Esophagus mucosa (tissue), 1 donor: ENCODE measurements at regions not wholly inside any gene's neighbourhood (a gene's known extent, or its start where the extent isn't known, plus 50 kb on each side); places are given as distances from the start of the nearest gene placed in this dataset.
A peak's percentile ranks its signal among the peaks of the same experiment; 100 is the strongest.
"Not testable (repeated sequence)": the region's sequence is repeated elsewhere in the genome, so short reads cannot be mapped to it uniquely, and the experiment has no call there.

ENCODE experiments used
- ATAC-seq: fragments of 200-7000 bp; cut with Tn5 transposase; one replicate; pipeline ENCODE4 v1.9.1; 2020
- donor health status: DM: yes; HTN: yes; CAD: no.

DNA sequence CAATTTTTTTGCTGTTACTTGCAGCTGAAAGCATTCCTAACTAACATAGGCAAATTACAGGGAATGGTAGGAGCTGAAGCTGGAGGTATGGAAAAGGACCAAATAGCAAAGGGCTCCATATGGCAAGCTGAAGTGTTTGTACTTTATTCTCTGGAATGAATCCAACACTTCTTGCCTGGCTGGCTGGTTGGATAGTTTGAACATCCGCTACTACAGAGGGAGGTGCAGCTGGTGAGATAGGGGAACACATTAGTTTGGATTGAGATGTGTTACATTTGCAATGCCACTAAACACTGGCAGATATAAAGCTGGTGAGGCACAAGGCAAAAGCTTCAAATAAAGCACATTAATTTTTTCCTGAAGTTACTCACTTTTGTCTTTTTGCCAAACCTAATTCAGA lies 291.5 kb downstream of the SP3 start:
- no peak for ATAC-seq

DNA sequence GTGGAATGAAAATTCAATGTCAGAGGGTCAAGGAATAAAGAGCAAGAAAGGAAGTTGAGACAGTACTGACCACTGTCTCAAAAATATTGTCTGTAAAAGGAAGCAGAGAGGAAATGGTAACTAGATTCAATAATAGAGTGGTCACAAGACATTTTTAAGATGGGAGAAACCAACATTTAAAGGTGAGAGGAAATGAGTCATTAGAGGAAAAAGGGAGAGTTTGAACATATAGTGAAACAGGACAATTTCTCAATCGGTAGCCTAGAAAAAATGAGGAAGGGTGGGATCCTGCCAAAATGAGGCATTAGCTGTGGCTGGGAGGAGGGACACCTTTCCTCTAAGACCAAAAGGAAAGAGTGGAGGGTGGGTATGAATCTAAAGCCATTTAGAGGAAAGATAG lies 288.5 kb downstream of the SP3 start:
- ATAC-seq, result no peak

DNA sequence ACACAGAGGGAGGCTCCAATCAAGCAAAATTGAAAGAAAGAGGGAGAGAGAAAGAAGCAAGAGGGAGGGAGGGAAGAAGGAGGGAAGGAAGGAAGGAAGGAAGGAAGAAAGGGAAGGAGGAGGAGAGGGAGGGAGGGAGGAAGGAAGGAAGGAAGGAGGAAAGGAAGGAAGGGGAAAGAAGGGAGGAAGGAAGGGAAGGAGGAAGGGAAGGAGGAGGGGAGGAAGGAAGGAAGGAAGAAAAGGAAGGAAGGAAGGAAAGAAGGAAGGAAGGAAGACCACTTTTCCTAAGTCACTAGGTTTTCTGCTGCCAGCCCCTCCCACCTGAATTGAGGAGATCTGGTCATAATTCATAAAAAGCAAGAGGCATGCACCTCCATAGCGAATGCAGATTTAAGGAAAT lies 287.0 kb downstream of the SP3 start:
- no peak for ATAC-seq

GRCh38 chr2:173680574-173680973 lies 284.6 kb downstream of the SP3 start:
- ATAC-seq, result peak; percentile 28

DNA sequence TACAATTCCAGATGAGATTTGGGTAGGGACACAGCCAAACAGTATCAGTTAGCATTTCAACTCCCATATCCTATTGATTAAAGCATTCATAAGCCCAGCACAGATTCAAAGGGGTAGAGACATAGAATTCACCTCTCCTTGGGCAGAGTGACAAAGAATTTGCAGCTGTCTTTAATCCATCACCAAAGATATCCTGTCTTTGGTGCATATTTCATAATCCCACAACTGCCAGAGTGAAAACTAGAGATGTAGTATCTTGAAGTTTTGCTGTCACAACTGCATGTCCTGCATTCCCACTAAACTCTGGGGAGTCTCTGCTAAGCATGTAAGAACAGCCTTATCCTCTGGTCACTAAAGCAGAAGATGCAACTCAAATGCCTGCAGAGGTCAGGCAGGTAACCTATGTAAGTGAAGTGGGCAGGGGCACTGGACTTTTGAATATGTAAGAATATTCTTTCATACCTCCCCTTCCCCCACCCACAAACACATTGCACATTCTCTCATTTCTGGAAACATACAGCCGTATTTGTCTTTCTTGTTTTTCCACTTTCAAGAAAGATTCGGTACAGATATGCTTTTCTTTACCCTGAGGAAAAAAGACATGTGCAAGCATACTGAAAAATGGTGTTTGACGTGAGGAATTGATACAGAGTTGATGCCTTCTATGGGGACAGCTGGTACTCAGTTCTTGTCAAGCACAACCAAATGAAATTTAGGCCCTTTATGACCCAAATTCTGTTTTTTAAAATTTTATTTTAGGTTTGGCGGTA lies 283.1 kb downstream of the SP3 start:
- no peak for ATAC-seq

DNA sequence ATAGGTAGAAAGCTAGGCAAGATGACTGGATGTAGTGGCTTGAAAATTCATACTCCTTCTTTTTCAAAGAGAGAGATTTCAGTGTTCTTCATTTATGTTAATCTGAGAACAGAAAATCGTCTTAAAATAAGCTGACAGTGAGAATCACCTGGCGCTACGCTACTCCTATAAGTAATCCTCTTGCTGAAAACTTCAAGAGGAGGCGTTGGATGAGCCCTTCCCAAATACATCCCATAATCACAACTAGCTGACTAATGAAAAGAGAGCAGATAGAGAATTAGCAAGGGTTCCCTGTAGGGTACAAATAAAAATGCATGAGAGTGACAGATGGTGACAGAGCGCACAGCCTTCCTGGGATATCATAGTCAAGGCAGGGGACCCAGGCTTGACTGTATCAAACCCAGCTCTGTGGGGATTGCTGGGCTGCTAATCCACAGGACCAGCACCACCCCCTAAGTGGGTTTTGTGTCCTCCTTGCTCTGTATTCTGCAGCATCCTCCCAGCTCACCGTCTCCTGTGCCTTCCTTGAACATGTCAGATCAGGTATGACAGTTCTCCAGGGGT lies 280.2 kb downstream of the SP3 start:
- no peak for ATAC-seq

DNA sequence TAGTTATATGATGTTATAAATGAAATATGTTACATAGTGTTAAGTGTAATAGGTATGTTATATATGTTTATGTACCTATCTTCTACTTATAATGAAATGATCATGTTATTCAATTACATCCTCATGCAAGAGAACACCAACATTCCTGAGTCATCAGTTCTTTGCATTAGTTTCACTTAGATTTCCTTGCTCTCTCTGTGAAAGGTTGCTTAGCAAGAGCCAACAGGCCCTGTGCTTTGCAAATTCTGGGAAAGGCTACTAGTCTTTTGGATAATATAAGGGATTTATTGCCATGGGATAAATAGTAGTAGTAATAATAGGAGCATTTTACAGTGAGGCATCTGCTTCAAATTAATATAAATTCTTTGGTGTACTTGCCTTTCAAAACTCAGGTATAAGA lies 274.8 kb downstream of the SP3 start:
- ATAC-seq, result peak; percentile 61

DNA sequence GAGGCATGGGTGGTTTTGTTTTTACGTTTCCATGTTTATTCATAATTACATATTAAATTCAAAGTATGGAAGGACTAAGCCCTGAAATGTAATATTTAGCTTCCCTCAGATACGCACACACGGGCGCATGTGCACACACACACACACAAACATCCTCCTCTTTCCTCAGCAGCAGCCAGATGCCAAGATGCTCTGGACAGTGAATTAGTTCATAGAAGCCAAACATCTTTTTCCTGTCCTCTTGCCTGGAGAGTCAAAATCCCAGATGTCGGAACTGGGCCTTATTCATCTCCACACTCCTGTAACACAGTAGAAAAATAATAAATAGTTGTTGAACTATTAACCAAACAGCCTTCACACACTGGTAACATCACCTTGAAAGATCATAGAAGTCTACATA lies 273.1 kb downstream of the SP3 start:
- ATAC-seq, result no peak

- ATAC-seq, result no peak
Measured at GRCh38 chr2:173693044-173693589, 272.1 kb downstream of the SP3 start.

DNA sequence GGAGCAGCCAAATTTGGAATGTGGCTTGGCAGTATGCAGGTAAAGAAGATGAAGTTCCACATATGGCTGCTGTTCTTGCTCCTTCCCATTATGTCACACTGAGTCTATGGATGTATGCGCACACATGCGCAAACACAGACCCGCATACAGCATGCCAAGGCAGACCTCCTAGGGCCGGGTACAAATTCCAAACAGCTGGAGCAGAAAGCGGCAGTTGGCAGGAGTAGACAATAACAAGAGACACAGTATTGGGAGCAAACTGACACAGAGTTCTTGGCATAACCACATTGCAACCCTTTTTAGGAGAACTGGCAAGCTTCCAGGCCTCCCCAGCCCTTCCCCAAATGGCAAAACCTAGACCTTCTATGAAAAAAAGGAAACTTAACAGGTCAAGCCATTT lies 268.9 kb downstream of the SP3 start:
- ATAC-seq, result no peak

- no peak for ATAC-seq
Measured at GRCh38 chr2:173697929-173698328, 267.2 kb downstream of the SP3 start.

GRCh38 chr2:173705656-173706055 lies 259.5 kb downstream of the SP3 start:
- ATAC-seq, result no peak

- ATAC-seq, result no peak
Measured at GRCh38 chr2:173706936-173707335, 258.2 kb downstream of the SP3 start.

DNA sequence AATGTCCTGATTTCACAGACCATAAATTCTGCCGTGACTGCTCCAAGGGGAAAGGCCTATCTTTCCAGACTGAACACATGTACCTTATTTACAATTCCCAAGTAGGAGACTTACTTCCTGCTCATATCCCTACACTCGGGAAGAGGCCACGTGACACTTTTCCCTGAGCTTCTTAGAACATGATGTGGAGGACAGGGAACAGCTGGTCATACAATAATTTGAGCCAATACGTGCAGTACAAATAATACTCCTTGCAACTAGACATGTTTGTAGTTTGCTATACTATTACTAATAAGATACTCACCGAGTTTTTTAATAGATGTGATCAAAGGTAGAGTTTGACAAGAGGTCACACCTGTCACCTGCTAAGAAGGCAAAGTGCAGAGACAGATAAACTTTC lies 256.4 kb downstream of the SP3 start:
- no peak for ATAC-seq

- ATAC-seq, result no peak
Measured at GRCh38 chr2:173711816-173712215, 253.4 kb downstream of the SP3 start.

DNA sequence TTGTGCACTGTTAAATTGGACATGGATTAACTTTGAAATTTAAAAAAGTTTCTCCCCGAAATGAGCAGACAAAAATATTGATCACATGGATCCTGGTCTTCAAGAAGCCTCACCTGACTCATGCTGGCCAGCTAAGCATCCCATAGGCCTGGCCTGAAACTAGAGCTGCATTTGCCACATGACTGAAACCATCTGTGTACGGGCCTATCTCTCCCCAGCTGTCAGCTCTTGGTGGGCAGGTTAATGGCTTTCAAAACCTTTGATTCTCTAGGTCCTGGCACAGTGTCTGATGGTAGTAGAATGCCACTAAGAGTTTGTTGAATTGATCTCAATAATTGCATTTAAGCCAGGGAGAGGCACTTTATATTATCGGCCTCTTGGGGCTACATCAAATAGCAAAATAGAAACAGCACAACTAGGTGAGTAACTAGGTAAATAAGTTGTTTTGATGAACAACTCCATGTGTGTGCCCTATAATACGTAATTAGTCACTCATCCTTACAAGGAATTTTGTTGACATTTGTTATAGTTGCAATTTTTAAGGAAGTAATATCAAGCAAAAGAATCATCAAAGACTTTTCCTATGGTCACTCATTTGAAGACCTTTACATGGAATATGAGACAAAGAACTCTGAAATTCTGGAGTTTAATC lies 251.1 kb downstream of the SP3 start:
- no peak for ATAC-seq

- peak; percentile 75 for ATAC-seq
Measured at GRCh38 chr2:173715441-173715840, 249.7 kb downstream of the SP3 start.

DNA sequence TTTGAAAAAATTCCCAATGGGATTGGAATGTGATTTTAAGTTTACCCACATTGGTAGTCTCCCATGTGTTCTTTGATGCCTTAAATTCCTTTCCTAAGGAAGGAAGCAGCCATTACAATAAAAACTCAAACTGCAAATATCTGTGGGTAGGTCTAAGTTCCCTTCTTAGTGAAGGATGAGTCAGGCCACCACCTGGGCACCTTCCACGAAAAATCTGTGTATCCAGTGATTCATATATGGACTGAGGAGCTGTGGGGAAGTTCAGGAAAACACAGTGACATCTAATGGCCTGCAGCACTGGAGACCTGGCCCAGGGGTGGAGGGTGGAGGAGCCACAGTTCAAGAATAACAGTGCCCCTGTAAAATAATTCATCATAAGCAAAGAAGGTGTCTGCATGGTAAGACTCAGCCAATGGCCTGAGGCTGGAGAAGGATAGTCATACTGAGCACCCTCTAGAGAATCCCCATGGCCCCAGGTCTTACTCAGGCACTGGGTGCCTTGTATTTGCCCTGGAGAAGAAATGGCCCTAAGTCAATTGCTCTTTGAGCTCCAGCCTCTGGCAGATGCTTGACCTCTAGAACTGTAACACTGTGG lies 248.6 kb downstream of the SP3 start:
- ATAC-seq, result peak; percentile 53

DNA sequence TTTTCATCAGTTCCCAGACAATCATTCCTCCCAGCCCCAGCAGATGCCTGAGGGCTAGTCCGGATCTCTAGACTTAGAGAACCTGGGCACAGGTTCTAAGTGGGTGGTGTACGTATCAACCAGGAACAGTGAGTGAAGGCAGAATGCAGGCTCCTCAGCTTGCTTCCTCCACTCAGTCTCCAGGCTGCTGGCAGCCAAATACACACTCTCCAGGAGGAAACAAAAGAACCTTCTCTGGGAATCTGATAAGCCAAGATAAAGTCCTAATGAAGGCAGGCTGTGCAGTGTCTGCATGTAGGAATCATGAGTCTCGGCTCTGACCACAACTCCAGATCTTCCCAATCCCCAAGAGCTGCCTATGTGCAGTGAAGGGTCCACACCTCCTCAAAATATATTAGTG lies 245.7 kb downstream of the SP3 start:
- no peak for ATAC-seq

DNA sequence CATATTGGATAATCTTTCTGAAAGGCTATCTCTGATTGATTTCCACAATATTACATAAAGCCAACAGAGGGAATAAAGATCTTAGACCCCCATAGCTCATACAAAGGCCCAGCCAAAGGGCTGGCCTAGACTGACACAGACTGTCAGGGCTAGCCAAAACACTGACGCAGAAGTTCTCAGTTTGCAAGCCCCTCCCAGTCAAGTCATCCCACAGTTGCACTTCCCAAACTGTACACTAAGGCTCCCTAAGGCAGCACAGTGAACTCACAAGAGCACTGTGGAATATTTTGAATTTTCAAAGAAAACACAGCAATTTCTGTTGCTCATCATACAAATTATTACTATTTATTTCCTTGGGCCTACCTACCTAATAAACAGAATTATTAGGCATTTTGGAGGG lies 244.9 kb downstream of the SP3 start:
- ATAC-seq, result peak; percentile 38

DNA sequence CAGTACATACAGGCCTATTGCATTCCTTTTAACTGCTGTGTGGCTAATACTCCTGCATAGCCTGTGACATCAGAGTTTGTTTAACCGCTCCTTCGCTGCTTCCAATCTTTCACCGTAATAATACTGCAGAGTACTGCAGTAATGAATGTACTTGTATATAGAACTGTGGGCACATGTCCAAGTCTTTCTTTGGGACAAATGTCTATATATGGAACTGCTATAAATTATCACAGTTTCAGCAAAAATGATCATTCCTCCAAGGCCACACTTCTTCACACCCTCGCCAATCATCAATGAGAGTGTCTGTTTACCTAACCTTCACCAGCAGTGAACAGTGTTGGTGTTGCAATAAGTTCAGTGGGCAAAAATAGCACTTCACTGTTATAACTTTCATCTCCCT lies 230.4 kb downstream of the SP3 start:
- ATAC-seq, result no peak

GRCh38 chr2:173737954-173738575 lies 227.1 kb downstream of the SP3 start:
- ATAC-seq, result not testable (repeated sequence)

DNA sequence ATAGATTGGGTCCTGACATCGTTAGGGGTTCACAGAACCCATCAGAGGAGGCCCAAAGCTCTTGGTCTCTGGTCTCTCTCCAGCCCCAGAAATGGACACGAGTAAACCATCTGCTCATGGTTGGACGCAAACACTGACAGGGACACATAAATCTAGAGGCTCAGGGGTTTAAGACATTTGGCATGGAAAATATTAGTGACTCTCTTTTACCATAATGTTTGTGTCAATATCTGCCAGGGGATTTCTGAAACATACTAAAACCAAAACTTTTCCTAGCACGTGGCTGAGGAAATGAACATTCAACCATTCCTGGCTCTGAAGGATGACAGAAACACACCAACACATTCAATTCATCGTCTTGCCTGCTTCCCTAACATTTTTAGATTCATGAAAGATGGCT lies 226.2 kb downstream of the SP3 start:
- no peak for ATAC-seq
